ENCODE measurements at regions not wholly inside any gene's neighbourhood (a gene's known extent, or its start where the extent isn't known, plus 50 kb on each side); places are given as distances from the start of the nearest gene placed in this dataset.

GRCh38 chr17:71428897-71429296 is 691.9 kb upstream of the SOX9 start:
- Mint-ChIP-seq H3K4me3 (no peak overlapping the region), H3K9me3 (peaks cover 15% of the 10 kb centered on the region), H3K27ac (no peak overlapping the region), H3K4me1 (no peaks in the 10 kb centered on the region), H3K27me3 (ENCODE audit: low read depth) (no peaks in the 10 kb centered on the region), H3K36me3 (peaks cover 7% of the 10 kb centered on the region)
- no peak for DNase-seq (ENCODE audit: low spot score in 2 of 2, unreplicated experiment in 2 of 2)
- TF ChIP-seq CTCF (IDR thresholded peaks at IDR 0.05; ENCODE audit: unreplicated experiment): no peak

GRCh38 chr17:71430281-71430680 is 690.5 kb upstream of the SOX9 start:
- no peak overlapping the region for H3K27ac Mint-ChIP-seq
- DNase-seq (ENCODE audit: low spot score in 2 of 2, unreplicated experiment in 2 of 2): no peak

GRCh38 chr17:71431146-71431545 is 689.7 kb upstream of the SOX9 start:
- Mint-ChIP-seq H3K27ac (no peak overlapping the region), H3K27me3 (ENCODE audit: low read depth) (no peaks in the 10 kb centered on the region), H3K4me1 (no peaks in the 10 kb centered on the region), H3K36me3 (peaks cover 7% of the 10 kb centered on the region), H3K9me3 (peaks cover 15% of the 10 kb centered on the region), H3K4me3 (no peak overlapping the region)
- TF ChIP-seq CTCF (IDR thresholded peaks at IDR 0.05; ENCODE audit: unreplicated experiment): no peak
- DNase-seq (ENCODE audit: low spot score in 2 of 2, unreplicated experiment in 2 of 2): no peak

More at GRCh38 chr17:71430281-71430680, 690.5 kb upstream of the SOX9 start:
- Mint-ChIP-seq H3K9me3 (peaks cover 15% of the 10 kb centered on the region), H3K27me3 (ENCODE audit: low read depth) (no peaks in the 10 kb centered on the region), H3K4me1 (no peaks in the 10 kb centered on the region), H3K4me3 (no peak overlapping the region), H3K36me3 (peaks cover 7% of the 10 kb centered on the region)
- TF ChIP-seq CTCF (IDR thresholded peaks at IDR 0.05; ENCODE audit: unreplicated experiment): no peak

- no peak overlapping the region for H3K27ac Mint-ChIP-seq
- no peak for DNase-seq (ENCODE audit: low spot score in 2 of 2, unreplicated experiment in 2 of 2)
- TF ChIP-seq CTCF (IDR thresholded peaks at IDR 0.05; ENCODE audit: unreplicated experiment): no peak
- peaks cover 7% of the 10 kb centered on the region for H3K36me3 Mint-ChIP-seq
- no peak overlapping the region for H3K4me3 Mint-ChIP-seq
- peaks cover 2% of the 10 kb centered on the region for H3K4me1 Mint-ChIP-seq
- peaks cover 15% of the 10 kb centered on the region for H3K9me3 Mint-ChIP-seq
- no peaks in the 10 kb centered on the region for H3K27me3 Mint-ChIP-seq (ENCODE audit: low read depth)
Measured at GRCh38 chr17:71432378-71433315, 688.2 kb upstream of the SOX9 start.

- Mint-ChIP-seq H3K27ac (no peak overlapping the region), H3K4me1 (peaks cover 17% of the 10 kb centered on the region), H3K9me3 (peaks cover under 1% of the 10 kb centered on the region), H3K27me3 (ENCODE audit: low read depth) (no peaks in the 10 kb centered on the region), H3K4me3 (no peak overlapping the region), H3K36me3 (no peaks in the 10 kb centered on the region)
- no peak for DNase-seq (ENCODE audit: low spot score in 2 of 2, unreplicated experiment in 2 of 2)
- TF ChIP-seq CTCF (IDR thresholded peaks at IDR 0.05; ENCODE audit: unreplicated experiment): no peak
Measured at GRCh38 chr17:71434716-71435115, 686.1 kb upstream of the SOX9 start.
